GM21786 (cell line): ENCODE measurements at regions not wholly inside any gene's neighbourhood (a gene's known extent, or its start where the extent isn't known, plus 50 kb on each side); places are given as distances from the start of the nearest gene placed in this dataset.

ENCODE experiments used
- ATAC-seq: cut with Tn5 transposase; IDR thresholded peaks from one replicate; pipeline ENCODE4 v1.9.1; 2021; ENCODE audit not compliant: unreplicated experiment

DNA sequence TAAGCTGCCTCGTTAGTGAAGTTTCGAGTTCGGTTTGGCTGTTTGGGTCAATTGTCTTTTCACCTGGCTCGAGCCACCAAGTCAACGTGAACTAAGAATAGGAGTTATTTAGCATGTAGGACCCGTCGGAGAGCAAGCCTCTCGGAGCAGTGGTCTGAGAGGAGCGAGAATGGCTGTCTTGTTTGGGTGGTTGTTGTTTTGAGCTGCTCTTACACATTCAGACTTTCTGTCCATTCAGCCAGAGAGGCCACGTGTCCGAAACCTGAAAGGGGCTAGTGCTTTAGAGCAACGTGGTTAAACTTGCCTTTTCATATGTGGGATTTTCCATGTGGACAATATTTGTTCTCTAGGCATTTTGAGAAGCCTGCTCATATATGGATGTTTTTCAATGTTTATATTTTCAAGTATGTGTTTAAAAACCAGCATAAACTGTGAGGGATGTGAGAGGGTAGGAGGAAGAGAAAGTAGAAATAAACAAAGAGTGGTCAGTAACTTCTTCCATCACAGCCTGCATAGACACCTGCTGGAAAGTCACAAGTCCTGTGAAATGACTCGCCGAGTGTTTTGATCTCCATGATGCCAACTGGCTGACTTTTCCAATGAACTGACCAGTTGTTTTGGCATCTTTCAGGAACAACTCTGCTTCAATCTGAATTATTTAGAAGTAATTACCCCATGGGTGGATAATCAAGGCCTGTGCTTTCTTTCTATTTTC, 221.0 kb downstream of the ASCL1 start:
- no peak for ATAC-seq

DNA sequence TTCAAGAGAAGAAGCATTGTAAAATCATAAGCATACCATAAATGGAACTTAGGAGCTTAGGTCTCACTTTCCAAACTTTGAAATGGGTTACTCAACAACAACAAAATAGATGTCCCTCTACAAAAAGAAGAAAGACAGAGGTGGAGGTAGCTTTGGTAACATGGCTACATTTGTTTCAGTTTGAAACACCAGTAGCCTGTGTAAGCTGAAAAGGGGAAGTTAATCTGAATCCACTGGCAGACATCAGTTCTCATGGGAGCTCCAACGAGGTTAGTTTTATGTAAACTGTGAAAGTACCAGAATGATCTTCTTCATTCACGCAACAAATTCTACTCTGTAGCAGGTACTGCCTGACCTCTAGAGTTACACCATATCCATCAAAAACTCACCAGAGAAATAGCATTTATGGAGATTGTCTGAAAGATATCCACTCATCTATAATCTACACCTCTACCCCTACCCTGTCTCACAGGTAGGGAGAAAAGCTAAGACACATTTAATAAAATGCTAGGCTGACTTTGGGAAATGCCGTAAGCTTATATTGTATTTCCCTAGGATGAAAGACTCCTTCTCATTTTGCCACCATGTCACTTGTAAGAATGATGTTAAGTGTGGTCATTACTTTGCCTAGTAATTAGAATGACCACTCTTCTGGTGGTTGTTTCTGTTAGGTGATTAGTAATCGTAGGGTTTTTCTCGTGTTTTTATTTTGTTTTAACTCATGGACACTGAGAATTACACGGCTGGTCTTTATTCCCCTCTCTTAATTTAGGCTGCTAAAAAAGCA, 224.1 kb downstream of the ASCL1 start:
- peak; percentile 93 for ATAC-seq

DNA sequence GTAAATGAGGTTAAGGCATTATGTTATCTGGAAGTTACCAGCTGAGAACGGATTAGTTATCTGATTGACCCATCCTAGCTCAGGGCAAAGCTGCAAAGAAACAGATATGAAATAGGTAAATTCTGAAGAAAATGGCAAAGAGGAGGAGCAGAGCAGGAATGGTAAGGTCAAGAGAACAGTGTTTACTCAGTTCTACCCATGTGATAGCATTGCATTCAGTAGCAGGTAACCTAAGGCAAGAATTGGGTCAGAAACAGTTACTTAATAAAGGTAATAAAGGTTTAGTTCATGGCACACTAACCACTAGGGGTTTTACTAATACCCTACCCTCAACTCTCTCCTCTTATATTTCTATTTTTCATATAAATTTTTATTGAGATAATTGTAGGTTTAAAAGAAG, 224.8 kb downstream of the ASCL1 start:
- no peak for ATAC-seq

DNA sequence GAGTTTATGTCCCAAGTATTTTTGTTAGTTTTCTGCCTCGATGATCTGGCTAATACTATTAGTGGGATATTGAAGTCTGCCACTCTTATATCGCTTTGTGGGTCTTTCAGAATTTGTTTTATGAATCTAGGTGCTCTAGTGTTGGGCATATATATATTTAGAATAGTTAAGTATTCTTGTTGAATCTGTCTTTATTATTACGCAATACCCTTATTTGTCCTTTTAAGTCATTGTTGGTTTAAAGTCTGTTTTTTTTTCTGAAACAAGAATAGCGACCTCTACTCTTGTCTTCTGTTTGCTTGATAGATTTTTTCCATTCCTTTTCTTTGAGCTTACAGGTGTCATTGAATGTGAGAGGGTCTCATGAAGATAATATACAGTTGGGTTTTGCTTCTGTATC, 239.0 kb downstream of the ASCL1 start:
- no peak for ATAC-seq

GRCh38 chr12:103197725-103198388, 240.4 kb downstream of the ASCL1 start:
- no peak for ATAC-seq

DNA sequence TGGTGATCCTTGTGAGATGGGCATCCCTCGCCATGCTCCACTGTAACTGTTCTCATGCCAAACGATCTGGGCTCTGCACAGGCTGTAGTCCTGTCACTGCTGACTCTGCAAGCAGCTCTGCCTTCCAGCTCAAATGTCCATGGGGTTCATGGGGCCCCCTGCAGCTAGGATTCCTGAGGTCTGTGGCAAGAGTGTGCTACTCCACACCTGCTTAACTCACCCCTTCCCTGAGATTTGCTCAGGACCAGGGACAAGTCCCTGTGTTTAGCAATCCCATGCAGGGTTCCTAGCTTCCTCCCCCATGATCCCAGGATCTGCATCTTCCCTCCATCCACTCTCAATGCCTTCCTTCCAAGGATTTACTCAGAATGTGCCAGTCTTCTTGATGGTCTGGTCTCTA, 241.0 kb downstream of the ASCL1 start:
- ATAC-seq: no peak

- ATAC-seq: no peak
Measured at GRCh38 chr12:103205906-103206305, 248.4 kb downstream of the ASCL1 start.

GRCh38 chr12:103207936-103208335, 250.5 kb downstream of the ASCL1 start:
- ATAC-seq: no peak

DNA sequence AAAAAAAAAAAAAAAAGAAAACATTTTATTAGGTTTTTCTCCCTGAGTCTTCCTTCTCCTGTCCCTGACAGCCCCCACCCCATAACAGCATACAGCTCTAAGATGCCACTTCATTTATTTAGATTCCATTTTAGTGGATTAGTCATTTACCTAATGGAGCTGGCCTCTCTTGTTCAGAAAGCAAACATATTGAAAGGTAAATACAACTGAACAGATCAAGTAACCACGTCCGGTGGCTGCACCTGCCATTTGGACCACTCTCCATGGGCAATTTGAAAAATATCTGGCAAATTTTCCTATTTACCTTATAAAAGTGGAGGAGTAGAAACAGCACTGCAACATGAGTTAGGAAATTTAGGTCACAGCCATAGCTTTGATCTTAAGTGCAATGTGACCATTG, 254.6 kb downstream of the C12orf42 start:
- ATAC-seq: no peak

- no peak for ATAC-seq
Measured at GRCh38 chr12:103244596-103244995, 251.2 kb downstream of the C12orf42 start.

DNA sequence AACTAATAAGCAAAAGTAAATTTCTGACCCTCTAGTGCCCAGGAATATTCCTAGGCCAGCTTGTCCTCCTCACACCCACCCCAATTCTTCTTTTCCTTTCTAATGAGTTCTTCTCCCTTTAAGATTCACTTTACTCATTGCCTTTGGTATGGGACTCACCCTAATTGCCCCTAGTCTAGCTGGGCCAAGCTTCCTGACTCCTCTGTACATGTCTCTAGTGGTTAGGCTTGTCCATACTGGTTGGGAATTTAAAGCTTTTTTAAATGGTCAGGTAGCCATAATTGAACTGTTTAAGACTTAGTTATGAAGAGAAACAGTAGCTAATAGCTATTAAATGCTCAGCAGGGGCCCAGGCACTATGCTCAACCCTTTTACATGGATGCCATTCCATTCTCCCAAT, 248.2 kb downstream of the C12orf42 start:
- no peak for ATAC-seq

- no peak for ATAC-seq
Measured at GRCh38 chr12:103249607-103250006, 246.2 kb downstream of the C12orf42 start.

- ATAC-seq: no peak
Measured at GRCh38 chr12:103250487-103250886, 245.3 kb downstream of the C12orf42 start.
